ENCODE measurements at regions not wholly inside any gene's neighbourhood (a gene's known extent, or its start where the extent isn't known, plus 50 kb on each side); places are given as distances from the start of the nearest gene placed in this dataset.

GRCh38 chr9:89926167-89926566 lies 321.4 kb downstream of the GADD45G start:
- TF ChIP-seq POLR2A (IDR thresholded peaks at IDR 0.05; ENCODE audit: low read length) (no peak), GATA1 (IDR thresholded peaks at IDR 0.05; ENCODE audit: low read depth, low read length) (no peak)
